GM18502 (cell line): ENCODE measurements at regions not wholly inside any gene's neighbourhood (a gene's known extent, or its start where the extent isn't known, plus 50 kb on each side); places are given as distances from the start of the nearest gene placed in this dataset.
"Not testable (repeated sequence)": the region's sequence is repeated elsewhere in the genome, so short reads cannot be mapped to it uniquely, and the experiment has no call there.

ENCODE experiments used
- ATAC-seq: cut with Tn5 transposase; IDR thresholded peaks from one replicate; pipeline ENCODE4 v1.9.1; 2021; ENCODE audit warnings: mild to moderate bottlenecking; ENCODE audit not compliant: unreplicated experiment, poor library complexity

- no peak for ATAC-seq
Measured at GRCh38 chr14:57066463-57066862, 202.2 kb downstream of the EXOC5 start.

GRCh38 chr14:57061009-57061711, 207.5 kb downstream of the EXOC5 start:
- no peak for ATAC-seq

- ATAC-seq = peak; percentile 98
Measured at GRCh38 chr14:57060276-57060955, 208.3 kb downstream of the EXOC5 start.

GRCh38 chr14:57058319-57058718, 210.4 kb downstream of the EXOC5 start:
- ATAC-seq = no peak

- ATAC-seq = no peak
Measured at GRCh38 chr14:57057803-57058202, 210.9 kb downstream of the EXOC5 start.

- not testable (repeated sequence) for ATAC-seq
Measured at GRCh38 chr14:57056522-57056921, 212.2 kb downstream of the EXOC5 start.

- no peak for ATAC-seq
Measured at GRCh38 chr14:57052705-57053302, 215.9 kb downstream of the EXOC5 start.

- ATAC-seq = no peak
Measured at GRCh38 chr14:57051633-57052032, 217.1 kb downstream of the EXOC5 start.

GRCh38 chr14:57049848-57050247, 218.9 kb downstream of the EXOC5 start:
- no peak for ATAC-seq

- no peak for ATAC-seq
Measured at GRCh38 chr14:57046175-57046574, 222.5 kb downstream of the EXOC5 start.

GRCh38 chr14:57044101-57044973, 224.4 kb downstream of the EXOC5 start:
- not testable (repeated sequence) for ATAC-seq

- peak; percentile 92 for ATAC-seq
Measured at GRCh38 chr14:57038689-57039088, 228.4 kb upstream of the OTX2 start.

- ATAC-seq = no peak
Measured at GRCh38 chr14:57031474-57031873, 221.2 kb upstream of the OTX2 start.

- no peak for ATAC-seq
Measured at GRCh38 chr14:57029620-57030253, 219.5 kb upstream of the OTX2 start.

- ATAC-seq = no peak
Measured at GRCh38 chr14:57025456-57025855, 215.2 kb upstream of the OTX2 start.

- no peak for ATAC-seq
Measured at GRCh38 chr14:57022608-57023007, 212.3 kb upstream of the OTX2 start.

- ATAC-seq = no peak
Measured at GRCh38 chr14:57018065-57018464, 207.8 kb upstream of the OTX2 start.

- no peak for ATAC-seq
Measured at GRCh38 chr14:57013987-57014386, 203.7 kb upstream of the OTX2 start.

GRCh38 chr14:57009585-57010515, 199.6 kb upstream of the OTX2 start:
- no peak for ATAC-seq
